ENCODE measurements at regions not wholly inside any gene's neighbourhood (a gene's known extent, or its start where the extent isn't known, plus 50 kb on each side); places are given as distances from the start of the nearest gene placed in this dataset.

- TF ChIP-seq POLR2A (IDR thresholded peaks at IDR 0.05) (no peak), POLR2AphosphoS5 (IDR thresholded peaks at IDR 0.05) (no peak), CTCF (IDR thresholded peaks at IDR 0.05) (no peak), EP300 (IDR thresholded peaks at IDR 0.05) (no peak)
Observed at GRCh38 chr6:110532431-110532830, 56.0 kb upstream of the SLC22A16 start.
